Adipocyte (in vitro differentiated cells): ENCODE measurements at regions not wholly inside any gene's neighbourhood (a gene's known extent, or its start where the extent isn't known, plus 50 kb on each side); places are given as distances from the start of the nearest gene placed in this dataset.
"Not testable (repeated sequence)": the region's sequence is repeated elsewhere in the genome, so short reads cannot be mapped to it uniquely, and the experiment has no call there.

ENCODE experiments used
- DNase-seq: peaks from one replicate; pipeline ENCODE4 v3.0.0-alpha.2; 2015; ENCODE audit warnings: low read depth
- H3K27me3 ChIP-seq: replicated peaks from 2 replicates; pipeline ENCODE4 v1.7.0; 2013; ENCODE audit warnings: mild to moderate bottlenecking, low read length, moderate library complexity; ENCODE audit not compliant: control insufficient read depth, insufficient read depth
- H3K36me3 ChIP-seq: 2 replicates; pipeline ENCODE4 v1.7.0; 2013; ENCODE audit warnings: low read length, mild to moderate bottlenecking, moderate library complexity; ENCODE audit not compliant: control insufficient read depth, insufficient read depth, severe bottlenecking
- H3K4me1 ChIP-seq: 2 replicates; pipeline ENCODE4 v1.7.0; 2013; ENCODE audit warnings: mild to moderate bottlenecking, low read length, moderate library complexity; ENCODE audit not compliant: control insufficient read depth, insufficient read depth
- H3K4me3 ChIP-seq: 2 replicates; pipeline ENCODE4 v1.7.0; 2013; ENCODE audit warnings: mild to moderate bottlenecking, low read length, moderate library complexity
- H3K9ac ChIP-seq: 2 replicates; pipeline ENCODE4 v1.7.0; 2013; ENCODE audit warnings: mild to moderate bottlenecking, low read length, moderate library complexity
- H3K9me3 ChIP-seq: 2 replicates; pipeline ENCODE4 v1.7.0; 2013; ENCODE audit warnings: mild to moderate bottlenecking, low read length, moderate library complexity; ENCODE audit not compliant: control insufficient read depth

DNA sequence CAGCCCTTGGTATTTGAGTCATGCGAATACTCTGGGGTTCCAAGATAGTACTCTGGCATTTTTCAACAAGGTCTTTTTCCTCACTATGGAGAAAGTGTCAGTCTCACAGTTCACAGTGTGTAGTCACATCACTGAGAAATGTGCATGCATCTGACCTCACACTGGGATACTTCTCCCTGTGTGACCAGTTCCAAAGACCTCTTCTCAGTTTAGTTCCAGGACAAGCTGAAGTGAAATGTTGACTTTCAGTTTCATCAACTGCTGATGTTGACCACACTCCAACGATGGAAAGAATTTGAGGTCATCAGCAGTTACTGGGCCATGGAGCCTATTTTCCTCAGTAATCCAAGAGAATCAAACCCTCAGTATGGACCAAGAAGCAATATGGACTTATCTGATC lies 55.1 kb upstream of the SOX11 start:
- not testable (repeated sequence) for H3K4me1 ChIP-seq, H3K27me3 ChIP-seq, H3K4me3 ChIP-seq, H3K36me3 ChIP-seq, H3K9ac ChIP-seq, H3K9me3 ChIP-seq, DNase-seq
